ENCODE measurements at regions not wholly inside any gene's neighbourhood (a gene's known extent, or its start where the extent isn't known, plus 50 kb on each side); places are given as distances from the start of the nearest gene placed in this dataset.
"Not testable (repeated sequence)": the region's sequence is repeated elsewhere in the genome, so short reads cannot be mapped to it uniquely, and the experiment has no call there.

DNA sequence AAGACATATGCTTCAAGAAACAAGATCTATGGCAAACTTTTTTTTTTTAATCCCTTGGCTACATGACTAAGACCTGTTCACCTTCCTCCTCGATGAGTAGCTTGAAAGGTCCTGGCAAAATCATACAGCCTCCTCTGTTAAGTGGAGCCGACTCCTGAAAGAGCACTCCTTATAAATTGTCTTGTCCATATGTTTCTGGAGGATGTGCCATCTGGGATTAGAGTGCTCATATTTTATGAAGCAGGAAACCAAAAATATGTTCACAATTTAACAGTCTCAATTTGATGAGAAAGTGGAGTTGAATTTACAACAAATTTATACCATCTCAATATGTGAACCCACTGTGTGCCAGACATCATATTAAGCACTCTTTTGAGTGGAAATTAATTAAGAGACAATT lies 912.1 kb upstream of the FAT3 start:
- Histone ChIP-seq H3K9ac (ENCODE audit: low read depth, low read length) (no peak overlapping the region), H3K36me3 (ENCODE audit: insufficient read depth, low read length) (no peaks in the 10 kb centered on the region), H3K9me3 (ENCODE audit: control insufficient read depth, insufficient read depth, low read length) (no peaks in the 10 kb centered on the region), H3K4me1 (ENCODE audit: insufficient read depth, low read length) (no peaks in the 10 kb centered on the region)

DNA sequence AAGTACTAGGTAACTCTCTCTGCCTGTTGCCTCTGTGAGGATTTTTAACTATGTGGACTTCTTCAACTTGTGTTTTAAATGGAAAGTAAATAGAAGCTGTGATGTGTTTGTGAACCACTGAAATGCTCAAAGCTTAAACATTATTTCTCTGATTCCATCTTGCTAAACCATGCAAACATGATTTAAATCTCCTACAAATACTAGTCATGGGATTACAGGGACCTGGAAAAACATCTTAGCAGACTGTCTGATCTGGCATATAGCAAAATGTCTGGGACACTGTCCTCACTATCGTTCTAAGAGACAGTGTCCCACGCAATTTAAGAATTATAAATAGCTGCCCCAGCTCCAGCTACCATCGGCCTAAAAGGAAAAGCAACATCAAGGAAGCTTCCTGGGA lies 914.5 kb upstream of the FAT3 start:
- H3K9ac ChIP-seq (ENCODE audit: low read depth, low read length) = no peak overlapping the region
- H3K4me1 ChIP-seq (ENCODE audit: insufficient read depth, low read length) = 0 out of 2 replicates have a peak, but pooled peaks cover under 1% of the 10 kb centered on the region
- H3K36me3 ChIP-seq (ENCODE audit: insufficient read depth, low read length) = no peaks in the 10 kb centered on the region
- no peaks in the 10 kb centered on the region for H3K9me3 ChIP-seq (ENCODE audit: control insufficient read depth, insufficient read depth, low read length)

DNA sequence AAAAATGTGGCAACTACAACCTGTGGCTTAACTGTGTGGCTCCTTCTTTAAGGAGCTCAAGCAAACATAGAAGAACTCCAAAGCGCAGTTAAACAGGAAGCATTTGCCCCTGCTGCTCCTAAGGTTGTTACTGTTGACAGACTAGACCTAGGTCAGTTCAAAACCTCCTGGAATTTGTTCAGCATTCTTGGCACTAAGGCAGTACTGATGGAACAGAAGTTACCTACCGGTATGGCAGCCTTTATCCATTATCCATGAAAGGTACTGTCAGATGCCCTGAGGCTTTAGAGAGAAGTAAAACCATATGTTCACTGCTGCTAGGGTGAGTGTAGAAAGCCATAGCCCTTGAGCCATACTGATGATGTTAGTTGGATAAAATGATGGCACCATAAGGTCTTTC lies 916.5 kb upstream of the FAT3 start:
- H3K36me3 ChIP-seq (ENCODE audit: insufficient read depth, low read length) = no peaks in the 10 kb centered on the region
- H3K9ac ChIP-seq (ENCODE audit: low read depth, low read length) = no peak overlapping the region
- H3K9me3 ChIP-seq (ENCODE audit: control insufficient read depth, insufficient read depth, low read length) = no peaks in the 10 kb centered on the region
- H3K4me1 ChIP-seq (ENCODE audit: insufficient read depth, low read length) = peaks cover 6% of the 10 kb centered on the region; the same call in 1 of the 2 replicates

DNA sequence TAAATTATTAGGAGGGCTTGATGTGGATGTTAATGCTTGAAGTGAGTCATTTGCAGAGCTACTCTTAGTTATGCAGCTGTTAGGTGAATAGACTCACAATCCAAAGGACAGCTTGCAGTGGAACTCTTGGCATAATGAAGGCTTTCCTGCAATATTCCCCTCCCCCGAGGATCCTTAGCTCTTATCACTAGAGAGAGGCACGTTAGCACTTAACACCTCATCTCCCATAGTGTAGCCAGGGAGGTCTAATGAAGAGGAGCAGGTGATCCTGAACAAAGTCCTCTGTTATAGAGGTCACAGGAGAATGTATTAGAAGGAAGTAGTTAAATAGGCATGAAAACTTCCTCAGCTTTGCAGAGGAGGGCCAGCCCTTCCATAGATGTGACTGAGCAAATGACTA lies 919.2 kb upstream of the FAT3 start:
- H3K9me3 ChIP-seq (ENCODE audit: control insufficient read depth, insufficient read depth, low read length) = no peaks in the 10 kb centered on the region
- no peak overlapping the region for H3K9ac ChIP-seq (ENCODE audit: low read depth, low read length)
- H3K4me1 ChIP-seq (ENCODE audit: insufficient read depth, low read length) = peaks cover 6% of the 10 kb centered on the region; the same call in 1 of the 2 replicates
- H3K36me3 ChIP-seq (ENCODE audit: insufficient read depth, low read length) = no peaks in the 10 kb centered on the region

DNA sequence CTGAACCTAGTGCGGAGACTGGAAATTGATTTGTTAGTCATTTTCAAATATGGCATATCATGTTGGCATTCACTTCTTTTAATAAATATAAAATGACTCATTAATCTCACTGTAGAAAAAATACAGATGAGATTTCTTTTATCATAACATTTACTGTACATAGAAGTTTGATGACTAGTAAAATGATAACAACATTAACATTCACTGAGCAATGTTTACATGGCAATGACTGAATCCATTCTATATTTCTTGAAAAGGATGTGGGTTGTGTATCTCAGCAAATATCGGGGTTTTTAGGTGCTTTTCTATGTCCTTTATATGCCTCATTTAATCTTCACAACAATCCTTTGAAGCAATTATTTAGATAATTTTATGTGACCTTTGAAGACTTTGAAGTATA lies 920.9 kb upstream of the FAT3 start:
- H3K4me1 ChIP-seq (ENCODE audit: insufficient read depth, low read length) = peaks cover 6% of the 10 kb centered on the region; the same call in 1 of the 2 replicates
- H3K36me3 ChIP-seq (ENCODE audit: insufficient read depth, low read length) = no peaks in the 10 kb centered on the region
- no peaks in the 10 kb centered on the region for H3K9me3 ChIP-seq (ENCODE audit: control insufficient read depth, insufficient read depth, low read length)
- H3K9ac ChIP-seq (ENCODE audit: low read depth, low read length) = no peak overlapping the region

DNA sequence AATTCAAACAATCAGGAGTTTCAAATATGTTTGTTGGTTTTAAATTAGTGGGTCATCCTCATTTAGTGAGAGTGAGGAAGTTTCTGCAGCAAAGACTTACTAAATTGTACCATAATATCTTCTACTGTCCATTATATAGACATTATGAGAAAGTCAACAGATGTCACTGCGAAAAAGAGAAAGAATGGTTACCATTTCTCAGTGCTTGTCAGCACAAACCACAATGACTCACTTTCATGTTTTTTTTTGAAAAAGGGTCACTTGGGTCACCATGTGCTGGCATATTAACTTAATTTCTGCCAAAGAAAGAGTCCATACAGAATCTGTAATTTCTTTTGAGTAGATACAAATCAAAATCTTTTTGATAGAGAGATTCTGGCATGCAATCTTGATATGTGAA lies 924.6 kb upstream of the FAT3 start:
- Histone ChIP-seq H3K36me3 (ENCODE audit: insufficient read depth, low read length) (no peaks in the 10 kb centered on the region), H3K4me1 (ENCODE audit: insufficient read depth, low read length) (peaks cover 5% of the 10 kb centered on the region; the same call in 1 of the 2 replicates), H3K9me3 (ENCODE audit: control insufficient read depth, insufficient read depth, low read length) (no peaks in the 10 kb centered on the region), H3K9ac (ENCODE audit: low read depth, low read length) (no peak overlapping the region)

DNA sequence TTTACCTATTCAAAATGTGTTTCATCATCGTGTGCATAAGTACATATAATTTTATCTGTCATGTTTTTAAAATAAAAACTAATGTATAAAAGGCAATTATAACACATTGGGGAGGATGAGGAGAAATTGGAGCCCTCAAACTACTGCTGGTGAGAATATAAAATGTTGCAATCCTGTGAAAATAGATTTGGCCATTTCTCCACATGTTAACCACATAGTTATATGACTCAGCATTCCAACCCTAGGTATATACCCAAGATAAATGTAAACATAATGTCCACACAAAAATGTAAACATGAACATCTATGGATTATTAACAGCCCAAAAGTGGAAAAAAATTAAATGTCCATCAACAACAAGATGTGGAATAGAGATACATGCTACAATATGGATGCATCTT lies 928.0 kb upstream of the FAT3 start:
- H3K9ac ChIP-seq (ENCODE audit: low read depth, low read length) = no peak overlapping the region
- no peaks in the 10 kb centered on the region for H3K36me3 ChIP-seq (ENCODE audit: insufficient read depth, low read length)

DNA sequence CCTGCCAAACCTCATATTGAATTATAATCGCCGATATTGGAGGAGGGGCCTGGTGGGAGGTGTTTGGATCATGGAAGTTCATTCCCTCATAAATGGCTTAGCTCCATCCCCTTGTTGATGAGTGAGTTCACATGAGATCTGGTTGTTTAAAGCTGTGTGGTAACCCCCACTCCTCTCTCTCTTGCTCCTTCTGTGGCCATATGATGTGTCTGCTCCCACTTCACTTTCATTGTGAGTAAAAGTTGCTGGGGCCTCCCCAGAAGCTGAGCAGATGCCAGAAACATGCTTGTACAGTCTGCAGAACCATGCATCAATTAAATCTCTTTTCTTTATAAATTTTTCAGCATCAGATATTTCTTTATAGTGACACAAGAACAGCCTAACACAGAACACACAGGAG lies 929.0 kb upstream of the FAT3 start:
- Histone ChIP-seq H3K9me3 (ENCODE audit: control insufficient read depth, insufficient read depth, low read length) (no peaks in the 10 kb centered on the region), H3K4me1 (ENCODE audit: insufficient read depth, low read length) (no peaks in the 10 kb centered on the region), H3K9ac (ENCODE audit: low read depth, low read length) (no peak overlapping the region), H3K36me3 (ENCODE audit: insufficient read depth, low read length) (no peaks in the 10 kb centered on the region)

More for the DNA sequence above, 928.0 kb upstream of the FAT3 start:
- H3K9me3 ChIP-seq (ENCODE audit: control insufficient read depth, insufficient read depth, low read length) = no peaks in the 10 kb centered on the region
- H3K4me1 ChIP-seq (ENCODE audit: insufficient read depth, low read length) = no peaks in the 10 kb centered on the region

DNA sequence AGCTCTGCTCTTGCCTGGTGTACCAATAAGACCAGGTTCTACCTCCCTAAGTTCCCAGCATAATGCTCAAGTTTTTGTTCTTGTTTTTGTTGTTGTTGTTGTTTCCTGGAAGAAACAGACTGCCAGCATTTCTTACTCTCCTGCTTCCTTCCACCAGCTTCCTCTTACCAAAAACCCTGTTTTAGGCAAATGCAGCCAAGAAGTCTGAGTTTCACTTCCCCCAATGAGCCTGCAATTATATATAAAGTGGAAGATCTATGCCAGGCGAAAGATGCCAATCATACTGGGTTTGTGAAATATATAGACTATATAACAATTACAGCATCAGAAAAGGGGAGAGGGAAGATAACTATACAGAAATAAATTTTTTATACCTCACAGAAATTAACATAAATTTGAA lies 931.5 kb upstream of the FAT3 start:
- no peaks in the 10 kb centered on the region for H3K4me1 ChIP-seq (ENCODE audit: insufficient read depth, low read length)
- no peak overlapping the region for H3K9ac ChIP-seq (ENCODE audit: low read depth, low read length)
- H3K9me3 ChIP-seq (ENCODE audit: control insufficient read depth, insufficient read depth, low read length) = no peaks in the 10 kb centered on the region
- no peaks in the 10 kb centered on the region for H3K36me3 ChIP-seq (ENCODE audit: insufficient read depth, low read length)

DNA sequence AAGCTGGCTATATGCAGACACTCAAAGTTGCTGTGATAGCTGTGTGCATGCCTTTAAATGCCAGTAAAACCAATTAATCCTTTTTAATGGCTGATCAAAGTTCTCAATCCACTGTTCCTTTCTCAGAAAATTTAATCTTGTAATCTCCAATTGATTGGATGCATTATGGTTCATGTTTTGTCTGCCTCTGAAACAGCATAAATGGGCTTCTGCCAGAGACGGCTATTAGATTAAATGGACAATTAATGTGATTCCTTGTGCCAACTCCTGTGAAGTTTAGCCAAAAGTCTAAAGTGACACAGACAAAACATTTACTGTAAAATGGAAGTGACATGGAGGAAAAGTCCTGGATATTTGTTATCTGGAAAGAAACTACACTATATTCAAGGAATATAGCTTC lies 952.5 kb upstream of the FAT3 start:
- H3K36me3 ChIP-seq (ENCODE audit: insufficient read depth, low read length) = no peaks in the 10 kb centered on the region
- H3K9me3 ChIP-seq (ENCODE audit: control insufficient read depth, insufficient read depth, low read length) = no peaks in the 10 kb centered on the region
- no peaks in the 10 kb centered on the region for H3K4me1 ChIP-seq (ENCODE audit: insufficient read depth, low read length)
- no peak overlapping the region for H3K9ac ChIP-seq (ENCODE audit: low read depth, low read length)

DNA sequence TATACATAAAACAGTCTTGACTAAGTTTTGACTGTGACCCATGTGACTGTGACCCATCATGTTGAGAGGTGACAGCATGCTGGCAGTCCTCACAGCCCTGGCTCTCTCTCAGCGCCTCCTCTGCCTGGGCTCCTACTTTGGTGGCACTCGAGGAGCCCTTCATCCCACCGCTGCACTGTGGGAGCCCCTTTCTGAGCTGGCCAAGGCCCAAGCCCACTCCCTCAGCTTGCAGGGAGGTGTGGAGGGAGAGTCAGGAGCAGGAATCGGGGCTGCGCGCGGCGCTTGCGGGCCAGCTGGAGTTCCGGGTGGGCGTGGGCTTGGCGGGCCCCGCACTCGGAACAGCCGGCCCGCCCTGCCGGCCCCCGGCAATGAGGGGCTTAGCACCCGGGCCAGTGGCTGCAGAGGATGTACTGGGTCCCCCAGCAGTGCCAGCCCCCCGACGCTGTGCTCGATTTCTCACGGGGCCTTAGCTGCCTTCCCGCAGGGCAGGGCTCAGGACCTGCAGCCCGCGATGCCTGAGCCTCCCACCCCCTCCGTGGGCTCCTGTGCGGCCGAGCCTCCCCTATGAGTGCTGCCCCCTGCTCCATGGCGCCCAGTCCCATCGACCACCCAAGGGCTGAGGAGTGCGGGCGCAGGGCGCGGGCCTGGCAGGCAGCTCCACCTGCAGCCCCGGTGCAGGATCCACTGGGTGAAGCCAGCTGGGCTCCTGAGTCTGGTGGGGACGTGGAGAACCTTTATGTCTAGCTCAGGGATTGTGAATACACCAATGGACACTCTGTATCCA lies 955.9 kb upstream of the FAT3 start:
- not testable (repeated sequence) for H3K36me3 ChIP-seq (ENCODE audit: insufficient read depth, low read length); H3K9ac ChIP-seq (ENCODE audit: low read depth, low read length); H3K4me1 ChIP-seq (ENCODE audit: insufficient read depth, low read length); H3K9me3 ChIP-seq (ENCODE audit: control insufficient read depth, insufficient read depth, low read length)

DNA sequence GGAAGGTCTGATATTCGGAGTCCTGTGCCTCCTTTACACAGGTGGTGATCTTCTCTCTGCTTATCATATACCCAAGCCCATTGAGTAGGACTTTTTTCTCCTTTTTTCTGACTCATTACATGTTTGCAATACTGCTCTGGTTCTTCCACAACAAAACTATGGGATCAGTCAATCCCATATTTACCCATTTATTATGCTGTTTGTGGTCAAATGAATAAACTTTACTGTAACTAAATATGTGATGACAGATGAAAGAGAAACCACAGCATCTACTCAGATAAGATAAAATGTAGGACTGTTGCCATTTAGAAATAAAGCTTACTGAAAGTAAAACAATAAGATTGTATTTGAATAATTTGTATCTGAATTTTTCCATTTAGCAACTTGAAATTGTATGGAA lies 958.7 kb upstream of the FAT3 start:
- H3K9ac ChIP-seq (ENCODE audit: low read depth, low read length) = no peak overlapping the region

DNA sequence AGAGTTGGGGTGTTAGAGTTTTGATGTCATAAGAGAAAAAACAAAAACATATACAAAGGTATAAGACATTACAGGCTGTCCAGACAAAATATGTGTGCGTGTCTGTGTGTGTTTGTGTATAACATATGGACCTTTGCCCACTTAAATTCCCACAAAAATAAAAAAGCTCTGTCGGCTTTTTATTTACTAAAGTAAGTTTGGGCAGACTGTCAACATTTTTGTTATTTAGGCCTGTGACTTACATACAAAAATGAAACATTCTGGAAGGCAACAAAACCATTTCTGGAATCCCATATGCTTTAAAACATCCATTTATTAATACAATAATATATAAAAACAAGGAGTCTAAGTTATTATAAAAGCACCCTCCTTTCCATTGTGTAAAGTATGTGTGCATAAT lies 960.1 kb upstream of the FAT3 start:
- no peaks in the 10 kb centered on the region for H3K9me3 ChIP-seq (ENCODE audit: control insufficient read depth, insufficient read depth, low read length)
- H3K9ac ChIP-seq (ENCODE audit: low read depth, low read length) = no peak overlapping the region
- no peaks in the 10 kb centered on the region for H3K4me1 ChIP-seq (ENCODE audit: insufficient read depth, low read length)
- H3K36me3 ChIP-seq (ENCODE audit: insufficient read depth, low read length) = no peaks in the 10 kb centered on the region

More for the DNA sequence above, 958.7 kb upstream of the FAT3 start:
- Histone ChIP-seq H3K4me1 (ENCODE audit: insufficient read depth, low read length) (no peaks in the 10 kb centered on the region), H3K9me3 (ENCODE audit: control insufficient read depth, insufficient read depth, low read length) (no peaks in the 10 kb centered on the region), H3K36me3 (ENCODE audit: insufficient read depth, low read length) (no peaks in the 10 kb centered on the region)

DNA sequence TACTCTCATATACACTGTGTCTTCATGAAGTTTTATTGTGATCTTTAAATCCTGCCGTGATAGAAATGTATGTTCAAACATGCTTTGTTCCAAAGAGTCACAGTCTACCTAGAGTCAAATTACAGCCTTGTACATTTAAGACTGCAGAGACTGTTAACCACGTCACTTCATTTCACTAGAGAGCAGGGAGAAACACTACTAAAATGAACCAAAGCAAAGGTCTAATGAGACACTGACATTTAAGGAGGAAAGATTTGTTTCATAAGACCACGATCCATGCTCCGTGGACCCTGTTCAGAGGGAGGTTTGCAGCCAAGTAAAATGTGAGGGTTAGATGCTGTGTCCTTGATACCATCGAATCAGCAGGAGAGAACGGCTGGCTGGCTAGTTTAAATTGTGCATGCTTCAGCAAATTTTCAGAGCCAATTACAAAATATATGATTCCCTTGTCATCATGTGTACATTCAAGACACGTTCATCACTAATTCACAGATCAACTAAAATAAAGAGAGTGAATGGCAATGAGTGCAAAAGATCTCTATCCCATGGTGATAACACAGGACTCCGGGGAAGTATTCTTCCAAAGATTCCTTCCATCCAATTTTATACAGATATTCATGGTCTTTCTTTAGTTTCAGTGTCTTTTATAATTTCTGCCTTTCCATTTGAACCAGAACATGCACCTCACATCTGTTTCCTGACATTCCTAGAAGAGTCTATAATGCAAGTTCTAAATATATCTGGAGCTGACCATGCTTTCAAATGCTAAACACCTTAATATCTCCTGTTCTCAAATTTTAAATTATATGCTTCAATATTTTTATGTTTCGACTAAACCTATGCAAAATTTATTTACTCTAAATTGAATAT lies 960.9 kb upstream of the FAT3 start:
- H3K36me3 ChIP-seq (ENCODE audit: insufficient read depth, low read length) = no peaks in the 10 kb centered on the region
- no peaks in the 10 kb centered on the region for H3K9me3 ChIP-seq (ENCODE audit: control insufficient read depth, insufficient read depth, low read length)
- no peaks in the 10 kb centered on the region for H3K4me1 ChIP-seq (ENCODE audit: insufficient read depth, low read length)
- H3K9ac ChIP-seq (ENCODE audit: low read depth, low read length) = no peak overlapping the region

DNA sequence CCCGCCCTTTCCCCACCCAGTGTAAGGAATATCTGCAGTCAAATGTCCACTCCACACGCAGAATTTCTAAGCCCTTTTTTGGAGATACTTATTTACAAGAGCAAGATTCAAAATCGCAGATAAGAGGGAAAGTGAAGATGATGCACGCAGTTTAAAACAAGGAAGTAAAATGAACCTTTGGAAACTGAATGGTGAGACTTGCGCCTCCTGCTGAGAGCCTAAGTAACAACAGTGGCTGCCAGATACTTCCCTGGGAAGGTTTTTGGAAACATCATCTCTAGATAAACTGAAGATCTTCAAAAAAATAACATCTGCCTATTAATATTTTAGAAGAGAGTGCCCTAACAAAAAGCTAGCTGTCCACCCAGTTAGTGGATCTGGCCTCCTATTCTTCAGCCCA lies 963.1 kb upstream of the FAT3 start:
- H3K36me3 ChIP-seq (ENCODE audit: insufficient read depth, low read length) = no peaks in the 10 kb centered on the region
- no peaks in the 10 kb centered on the region for H3K4me1 ChIP-seq (ENCODE audit: insufficient read depth, low read length)
- H3K9ac ChIP-seq (ENCODE audit: low read depth, low read length) = peak overlapping the region; percentile 35; the same call in 1 of the 2 replicates
- H3K9me3 ChIP-seq (ENCODE audit: control insufficient read depth, insufficient read depth, low read length) = no peaks in the 10 kb centered on the region

Data from ES-I3 (cell line).